ENCODE measurements at regions not wholly inside any gene's neighbourhood (a gene's known extent, or its start where the extent isn't known, plus 50 kb on each side); places are given as distances from the start of the nearest gene placed in this dataset.
"Not testable (repeated sequence)": the region's sequence is repeated elsewhere in the genome, so short reads cannot be mapped to it uniquely, and the experiment has no call there.

- no peaks in the 10 kb centered on the region for H3K4me1 ChIP-seq
- H3K9me3 ChIP-seq: no peaks in the 10 kb centered on the region
- no peak overlapping the region for H3K27ac ChIP-seq
- intact Hi-C loops (cut with DNase I; ENCODE audit: low total_unique reads): no loop called here
- H3K27me3 ChIP-seq: no peaks in the 10 kb centered on the region
- TF ChIP-seq POLR2AphosphoS5 (IDR thresholded peaks at IDR 0.05): no peak
- no peak for TF ChIP-seq POLR2A (IDR thresholded peaks at IDR 0.05)
- TF ChIP-seq CTCF (IDR thresholded peaks at IDR 0.05): no peak
- no peak overlapping the region for H3K4me3 ChIP-seq
- DNase-seq (ENCODE audit: low spot score in 2 of 2): no peak
- no peaks in the 10 kb centered on the region for H3K36me3 ChIP-seq
These were observed 234.4 kb upstream of the HS3ST1 start for GRCh38 chr4:11663114-11663513.

- Histone ChIP-seq H3K9me3 (no peaks in the 10 kb centered on the region), H3K4me3 (peak overlapping the region in 2 of 3 donors; percentile 5 to 11), H3K36me3 (no peaks in the 10 kb centered on the region), H3K27me3 (no peaks in the 10 kb centered on the region), H3K27ac (no peak overlapping the region), H3K4me1 (no peaks in the 10 kb centered on the region)
- DNase-seq (ENCODE audit: low spot score in 2 of 2): no peak
- intact Hi-C loops (cut with DNase I; ENCODE audit: low total_unique reads): loop anchor here (1.0 kb wide), 1 partner anchor 11 kb away; no protein-coding TSS in a partner anchor
- TF ChIP-seq CTCF (IDR thresholded peaks at IDR 0.05) (no peak), POLR2A (IDR thresholded peaks at IDR 0.05) (no peak), POLR2AphosphoS5 (IDR thresholded peaks at IDR 0.05) (no peak)
These were observed 222.3 kb upstream of the HS3ST1 start for GRCh38 chr4:11650801-11651596.

- Histone ChIP-seq H3K36me3 (no peaks in the 10 kb centered on the region), H3K4me1 (no peaks in the 10 kb centered on the region), H3K4me3 (no peak overlapping the region), H3K9me3 (no peaks in the 10 kb centered on the region), H3K27me3 (no peaks in the 10 kb centered on the region), H3K27ac (no peak overlapping the region)
- intact Hi-C loops (cut with DNase I; ENCODE audit: low total_unique reads): no loop called here
- TF ChIP-seq POLR2A (IDR thresholded peaks at IDR 0.05): no peak
- TF ChIP-seq CTCF (IDR thresholded peaks at IDR 0.05): no peak
- TF ChIP-seq POLR2AphosphoS5 (IDR thresholded peaks at IDR 0.05): no peak
- no peak for DNase-seq (ENCODE audit: low spot score in 2 of 2)
These were observed 218.7 kb upstream of the HS3ST1 start for GRCh38 chr4:11647433-11647832.

GRCh38 chr4:11643081-11643480 lies 214.4 kb upstream of the HS3ST1 start:
- H3K36me3 ChIP-seq; H3K27ac ChIP-seq; H3K9me3 ChIP-seq; H3K27me3 ChIP-seq; H3K4me3 ChIP-seq; DNase-seq (ENCODE audit: low spot score in 2 of 2); H3K4me1 ChIP-seq: not testable (repeated sequence)
- intact Hi-C loops (cut with DNase I; ENCODE audit: low total_unique reads): loop anchor here (5.0 kb wide), 1 partner anchor 136 kb away; no protein-coding TSS in a partner anchor

- Histone ChIP-seq H3K27me3 (no peaks in the 10 kb centered on the region), H3K4me1 (no peaks in the 10 kb centered on the region), H3K4me3 (no peak overlapping the region), H3K36me3 (no peaks in the 10 kb centered on the region), H3K27ac (no peak overlapping the region), H3K9me3 (no peaks in the 10 kb centered on the region)
- intact Hi-C loops (cut with DNase I; ENCODE audit: low total_unique reads): loop anchor here (1.0 to 5.0 kb wide), 2 partner anchors 10 to 133 kb away; no protein-coding TSS in a partner anchor
- DNase-seq (ENCODE audit: low spot score in 2 of 2): no peak
- no peak for TF ChIP-seq POLR2A (IDR thresholded peaks at IDR 0.05)
- TF ChIP-seq CTCF (IDR thresholded peaks at IDR 0.05): no peak
- no peak for TF ChIP-seq POLR2AphosphoS5 (IDR thresholded peaks at IDR 0.05)
These were observed 211.9 kb upstream of the HS3ST1 start for GRCh38 chr4:11640584-11640983.
